Upper lobe of left lung (tissue), 4 donors: ENCODE measurements at regions not wholly inside any gene's neighbourhood (a gene's known extent, or its start where the extent isn't known, plus 50 kb on each side); places are given as distances from the start of the nearest gene placed in this dataset.

Experiments used
- CTCF ChIP-seq, 6 experiments: fragments of 450-650 bp in 4 of 6; fragments of 200-600 bp in 2 of 6; sonication (generic) in 2 of 6; IDR thresholded peaks; one replicate each; pipeline ENCODE4 v1.5.1; 2016 to 2019; ENCODE audit warnings: antibody characterized with exemption in 6 of 6
- POLR2A ChIP-seq, 4 donors: fragments of 450-650 bp; IDR thresholded peaks; one replicate each; pipeline ENCODE4 v1.5.1; 2016 to 2017; ENCODE audit warnings: antibody characterized with exemption in 4 of 4, mild to moderate bottlenecking in 2 of 4
- POLR2AphosphoS5 ChIP-seq, 2 donors: sonication (generic); formaldehyde crosslinking; IDR thresholded peaks; one replicate each; pipeline ENCODE4 v1.5.1; 2017; ENCODE audit warnings: antibody characterized with exemption in 2 of 2

GRCh38 chr2:45152691-45153090 lies 143.4 kb upstream of the SIX2 start:
- TF ChIP-seq CTCF (IDR thresholded peaks at IDR 0.05) = no peak
- TF ChIP-seq POLR2A (IDR thresholded peaks at IDR 0.05) = no peak
- TF ChIP-seq POLR2AphosphoS5 (IDR thresholded peaks at IDR 0.05) = no peak
